ENCODE measurements at regions not wholly inside any gene's neighbourhood (a gene's known extent, or its start where the extent isn't known, plus 50 kb on each side); places are given as distances from the start of the nearest gene placed in this dataset.

- TF ChIP-seq CTCF (IDR thresholded peaks at IDR 0.05), result no peak
- TF ChIP-seq POLR2A (IDR thresholded peaks at IDR 0.05), result no peak
Observed at GRCh38 chr9:25078202-25078601, 532.5 kb upstream of the IZUMO3 start.
